ENCODE measurements at regions not wholly inside any gene's neighbourhood (a gene's known extent, or its start where the extent isn't known, plus 50 kb on each side); places are given as distances from the start of the nearest gene placed in this dataset.
A peak's percentile ranks its signal among the peaks of the same experiment; 100 is the strongest.

GRCh38 chr11:110832080-110832479 is 119.8 kb upstream of the ARHGAP20 start:
- no peak for DNase-seq (ENCODE audit: low spot score)

DNA sequence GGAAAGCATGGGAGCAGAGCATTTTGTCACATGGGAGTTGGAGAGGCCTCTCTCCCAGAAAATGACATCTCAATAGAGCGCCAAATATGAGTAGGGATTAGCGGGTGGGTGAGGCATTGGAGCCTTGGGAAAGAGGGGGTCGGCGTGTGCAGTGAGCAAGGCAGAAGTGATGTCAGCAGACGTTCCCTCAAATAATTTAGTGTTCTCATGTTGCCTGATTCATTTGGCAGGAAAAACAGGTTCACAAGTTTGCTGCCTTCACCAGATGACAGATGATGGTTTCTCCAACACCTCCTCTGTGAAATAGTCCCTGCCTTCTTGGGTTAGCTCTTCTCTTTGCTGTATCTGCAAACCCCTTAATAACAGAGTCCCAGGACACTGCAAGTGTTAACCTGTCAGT is 118.5 kb upstream of the ARHGAP20 start:
- no peak for DNase-seq (ENCODE audit: low spot score)

- no peak for DNase-seq (ENCODE audit: low spot score)
These were observed 118.1 kb upstream of the ARHGAP20 start for GRCh38 chr11:110830344-110830743.

DNA sequence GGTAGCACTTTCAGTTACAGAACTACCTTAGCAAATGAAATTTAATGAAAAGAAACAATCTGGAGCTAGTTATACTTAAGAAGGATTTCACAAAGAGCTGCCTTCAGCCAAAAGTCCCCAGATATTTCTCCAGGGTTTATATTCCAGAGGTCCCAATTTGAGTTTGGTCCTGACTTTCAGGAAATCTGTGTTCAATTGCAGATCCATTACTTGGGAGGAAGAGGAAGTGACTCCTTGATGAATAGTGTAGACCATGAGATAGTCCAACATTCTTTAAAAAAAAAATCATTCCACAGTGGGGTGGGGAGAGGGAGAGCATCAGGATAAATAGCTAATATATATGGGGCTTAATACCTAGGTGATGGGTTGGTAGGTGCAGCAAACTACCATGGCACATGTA is 117.6 kb upstream of the ARHGAP20 start:
- no peak for DNase-seq (ENCODE audit: low spot score)

- no peak for DNase-seq (ENCODE audit: low spot score)
These were observed 115.8 kb upstream of the ARHGAP20 start for GRCh38 chr11:110828086-110828485.

- no peak for DNase-seq (ENCODE audit: low spot score)
These were observed 115.0 kb upstream of the ARHGAP20 start for GRCh38 chr11:110827276-110827675.

GRCh38 chr11:110824912-110825620 is 112.8 kb upstream of the ARHGAP20 start:
- no peak for DNase-seq (ENCODE audit: low spot score)

- no peak for DNase-seq (ENCODE audit: low spot score)
These were observed 105.9 kb upstream of the ARHGAP20 start for GRCh38 chr11:110818032-110818687.

DNA sequence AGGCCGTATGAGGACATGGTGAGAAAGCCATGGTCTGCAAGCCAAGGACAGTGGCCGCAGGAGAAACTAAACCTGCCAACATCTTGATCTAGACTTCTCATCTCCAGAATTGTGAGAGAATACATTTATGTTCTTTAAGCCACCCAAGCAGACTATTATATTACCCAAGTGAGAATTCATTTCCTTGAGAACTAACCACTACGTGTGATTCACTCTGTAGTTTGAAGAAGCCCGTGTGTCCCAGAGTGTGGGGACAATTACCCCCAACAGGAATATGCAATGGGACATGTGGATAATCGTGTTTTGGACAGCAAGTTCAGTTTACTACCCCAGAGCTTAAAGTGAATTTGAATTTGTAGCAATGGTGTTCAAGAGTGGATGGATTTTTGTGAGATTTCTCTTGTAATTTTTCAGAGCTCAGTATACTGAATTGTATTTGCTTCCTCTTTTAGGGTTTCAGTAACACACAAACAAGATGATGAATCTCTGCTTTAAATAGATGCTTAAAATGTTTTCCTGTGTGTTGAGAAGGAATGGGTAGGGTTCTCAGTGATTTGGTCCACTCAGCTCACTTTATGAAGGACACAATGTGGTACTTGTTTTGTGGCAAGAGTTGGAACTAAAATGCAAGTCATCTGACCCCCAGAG is 100.0 kb upstream of the ARHGAP20 start:
- DNase-seq (ENCODE audit: low spot score): no peak

GRCh38 chr11:110809417-110810199 is 97.4 kb upstream of the ARHGAP20 start:
- DNase-seq (ENCODE audit: low spot score): no peak

DNA sequence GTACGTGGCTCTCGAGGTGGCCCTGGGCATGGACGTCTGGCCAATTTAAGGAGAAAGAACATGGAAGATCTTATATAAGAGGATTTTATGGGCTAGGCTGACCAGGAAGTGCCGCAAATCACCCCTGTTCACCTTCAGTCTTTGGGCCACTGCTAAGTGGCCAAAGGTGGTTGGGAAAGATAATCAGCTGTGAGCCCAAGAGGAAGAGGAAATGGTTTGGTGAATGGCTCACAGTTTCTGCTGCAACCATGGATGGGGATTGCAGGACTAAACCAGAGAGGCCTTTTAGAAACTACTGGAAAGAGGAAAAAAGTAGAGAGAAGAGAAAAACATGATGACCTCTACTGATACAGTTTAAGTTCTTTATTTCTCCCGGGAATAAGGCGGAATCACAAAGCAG is 96.0 kb upstream of the ARHGAP20 start:
- DNase-seq (ENCODE audit: low spot score): no peak

DNA sequence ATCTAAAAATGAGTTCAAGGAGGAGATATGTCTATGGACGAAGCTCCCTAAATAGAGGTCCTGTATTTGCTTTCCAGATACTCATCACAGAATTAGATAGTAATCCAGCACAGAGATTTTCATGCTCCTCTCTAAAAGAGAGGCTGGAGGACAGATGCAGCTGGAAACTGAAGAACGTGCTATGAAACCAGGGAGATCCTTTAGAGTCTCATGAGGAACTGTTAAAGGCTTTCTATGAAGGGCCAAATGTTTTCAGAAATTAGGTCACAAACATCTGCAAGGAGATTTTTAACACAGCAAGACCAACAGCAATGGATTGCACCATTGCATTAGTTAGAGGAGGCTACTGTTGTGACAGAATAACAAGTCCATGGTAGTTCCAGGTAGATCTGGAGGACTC is 95.6 kb upstream of the ARHGAP20 start:
- DNase-seq (ENCODE audit: low spot score): no peak

DNA sequence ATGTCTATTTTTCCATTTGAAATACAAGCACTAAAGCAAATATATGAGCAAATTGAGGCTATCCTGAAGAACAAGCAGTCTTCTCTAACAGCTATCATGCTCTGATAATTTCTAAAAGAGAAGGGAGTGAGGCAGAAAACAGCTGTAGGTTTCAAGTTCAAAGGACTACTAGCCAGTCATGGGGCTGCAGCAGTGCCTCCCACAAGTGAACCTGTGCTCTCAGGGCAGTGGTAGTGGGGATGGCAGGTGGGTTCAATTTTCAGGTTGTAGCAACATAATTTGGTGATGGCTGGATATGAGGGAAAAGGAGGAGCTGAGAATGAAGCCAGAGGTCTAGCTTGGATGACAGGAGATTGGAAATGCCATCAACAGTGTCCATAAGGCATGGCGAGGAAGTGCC is 93.5 kb upstream of the ARHGAP20 start:
- DNase-seq (ENCODE audit: low spot score): no peak

GRCh38 chr11:110802162-110802561 is 89.9 kb upstream of the ARHGAP20 start:
- no peak for DNase-seq (ENCODE audit: low spot score)

- DNase-seq (ENCODE audit: low spot score): no peak
These were observed 89.1 kb upstream of the ARHGAP20 start for GRCh38 chr11:110801328-110801727.

- no peak for DNase-seq (ENCODE audit: low spot score)
These were observed 86.1 kb upstream of the ARHGAP20 start for GRCh38 chr11:110798201-110798900.

DNA sequence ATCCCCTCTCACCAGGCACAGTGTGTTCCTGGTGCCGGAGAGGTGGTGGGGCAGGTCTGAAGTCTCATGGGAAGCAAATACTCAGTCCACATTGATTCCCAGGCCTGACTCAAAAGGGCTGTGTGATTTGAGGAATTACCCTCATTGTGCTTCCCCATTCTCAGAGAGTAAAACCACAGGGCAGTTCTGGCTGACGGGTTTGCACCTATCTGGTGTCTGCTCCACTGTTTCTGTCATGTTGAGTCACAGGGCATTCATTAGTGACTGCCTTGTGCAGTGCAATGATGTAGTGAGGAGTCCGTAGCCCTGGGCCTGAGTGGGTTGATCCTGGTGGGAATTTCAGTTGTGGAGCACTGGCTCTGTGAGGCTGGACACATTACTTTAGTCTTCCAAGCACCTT is 85.2 kb upstream of the ARHGAP20 start:
- DNase-seq (ENCODE audit: low spot score): peak; percentile 3

- no peak for DNase-seq (ENCODE audit: low spot score)
These were observed 82.9 kb upstream of the ARHGAP20 start for GRCh38 chr11:110795112-110795624.

- DNase-seq (ENCODE audit: low spot score): no peak
These were observed 81.3 kb upstream of the ARHGAP20 start for GRCh38 chr11:110793556-110793955.

- DNase-seq (ENCODE audit: low spot score): no peak
These were observed 79.4 kb upstream of the ARHGAP20 start for GRCh38 chr11:110791621-110792020.

GRCh38 chr11:110787680-110788079 is 75.4 kb upstream of the ARHGAP20 start:
- DNase-seq (ENCODE audit: low spot score): no peak
